Nephron (organoid): ENCODE measurements at regions not wholly inside any gene's neighbourhood (a gene's known extent, or its start where the extent isn't known, plus 50 kb on each side); places are given as distances from the start of the nearest gene placed in this dataset.

Source experiments
- H3K27ac Mint-ChIP-seq, 3 experiments: 2 replicates each; pipeline ENCODE4 v1.8.0; 2020; ENCODE audit warnings: mixed read lengths in 3 of 3, mild to moderate bottlenecking in 2 of 3, moderate library complexity in 1 of 3
- H3K27me3 Mint-ChIP-seq: 2 replicates; pipeline ENCODE4 v1.8.0; 2021; ENCODE audit warnings: low read depth, mild to moderate bottlenecking, moderate library complexity, mixed read lengths
- H3K36me3 Mint-ChIP-seq: 2 replicates; pipeline ENCODE4 v1.8.0; 2020; ENCODE audit warnings: low read depth, mixed read lengths
- H3K4me1 Mint-ChIP-seq: 2 replicates; pipeline ENCODE4 v1.8.0; 2020; ENCODE audit warnings: mixed read lengths
- H3K4me3 Mint-ChIP-seq, 3 experiments: 2 replicates each; pipeline ENCODE4 v1.8.0; 2020; ENCODE audit warnings: mild to moderate bottlenecking in 3 of 3, mixed read lengths in 3 of 3, moderate library complexity in 2 of 3
- H3K9me3 Mint-ChIP-seq: 2 replicates; pipeline ENCODE4 v1.8.0; 2020; ENCODE audit warnings: mixed read lengths
- CTCF ChIP-seq, 3 experiments: fragments of 200-600 bp; sonication (generic); IDR thresholded peaks; one replicate each; pipeline ENCODE4 v1.5.0; 2021; ENCODE audit warnings: antibody characterized with exemption in 3 of 3; ENCODE audit not compliant: unreplicated experiment in 3 of 3

DNA sequence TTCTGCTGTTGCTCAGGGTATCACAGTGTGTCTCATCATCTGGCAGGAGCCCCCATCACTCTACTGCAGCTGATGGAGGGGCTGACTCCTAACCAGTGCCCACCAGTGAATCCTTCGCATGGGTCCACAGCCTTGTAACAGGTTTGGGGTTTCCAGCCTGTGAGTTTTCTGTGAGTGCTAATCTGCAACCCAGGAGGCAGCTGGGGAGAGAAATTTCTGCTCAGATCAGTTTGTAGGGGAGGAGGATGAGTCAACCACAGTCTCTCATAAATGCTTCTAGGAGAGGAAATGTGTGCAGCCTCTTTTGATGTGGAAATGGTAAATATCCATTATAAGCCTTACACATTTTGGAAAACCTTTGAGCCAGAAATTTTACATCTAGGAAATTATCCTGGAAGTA lies 871.3 kb downstream of the AACS start:
- TF ChIP-seq CTCF (IDR thresholded peaks at IDR 0.05; ENCODE audit: unreplicated experiment in 3 of 3): no peak
- no peak overlapping the region for H3K27ac Mint-ChIP-seq
- H3K36me3 Mint-ChIP-seq: no peaks in the 10 kb centered on the region
- peaks cover 3% of the 10 kb centered on the region for H3K9me3 Mint-ChIP-seq
- no peaks in the 10 kb centered on the region for H3K4me1 Mint-ChIP-seq
- H3K4me3 Mint-ChIP-seq: no peak overlapping the region
- peaks cover 4% of the 10 kb centered on the region for H3K27me3 Mint-ChIP-seq

- Mint-ChIP-seq H3K36me3 (no peaks in the 10 kb centered on the region), H3K27me3 (peaks cover 9% of the 10 kb centered on the region), H3K27ac (no peak overlapping the region), H3K4me1 (no peaks in the 10 kb centered on the region), H3K4me3 (no peak overlapping the region), H3K9me3 (no peaks in the 10 kb centered on the region)
- no peak for TF ChIP-seq CTCF (IDR thresholded peaks at IDR 0.05; ENCODE audit: unreplicated experiment in 3 of 3)
Measured at GRCh38 chr12:125944446-125944845, 879.2 kb downstream of the AACS start.

GRCh38 chr12:125949471-125949870 lies 884.2 kb downstream of the AACS start:
- Mint-ChIP-seq H3K27me3 (peaks cover 5% of the 10 kb centered on the region), H3K4me1 (no peaks in the 10 kb centered on the region), H3K9me3 (no peaks in the 10 kb centered on the region), H3K4me3 (no peak overlapping the region), H3K27ac (no peak overlapping the region), H3K36me3 (no peaks in the 10 kb centered on the region)
- TF ChIP-seq CTCF (IDR thresholded peaks at IDR 0.05; ENCODE audit: unreplicated experiment in 3 of 3): no peak

DNA sequence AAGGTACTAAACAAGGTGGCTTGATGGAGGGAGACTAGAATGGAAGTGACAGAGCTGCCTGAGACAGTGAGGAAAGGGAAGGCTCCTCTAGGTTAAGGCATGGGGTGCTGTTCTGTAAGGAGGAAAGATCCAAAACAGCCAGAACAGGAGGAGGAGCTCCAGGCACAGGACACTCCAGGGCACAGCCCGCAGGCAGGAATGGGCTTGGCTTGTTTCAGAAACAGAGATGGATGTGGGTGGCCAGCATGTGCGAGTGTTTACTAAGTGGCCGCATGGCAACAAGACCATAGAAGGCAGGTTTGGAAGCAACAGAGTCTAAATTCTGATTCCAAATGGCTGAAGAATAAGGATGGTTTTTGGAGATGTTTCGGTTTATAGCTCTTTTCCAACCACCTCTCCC lies 889.1 kb downstream of the AACS start:
- Mint-ChIP-seq H3K4me3 (no peak overlapping the region), H3K27me3 (peaks cover 5% of the 10 kb centered on the region), H3K36me3 (no peaks in the 10 kb centered on the region), H3K9me3 (peaks cover 3% of the 10 kb centered on the region), H3K27ac (no peak overlapping the region), H3K4me1 (no peaks in the 10 kb centered on the region)
- TF ChIP-seq CTCF (IDR thresholded peaks at IDR 0.05; ENCODE audit: unreplicated experiment in 3 of 3): no peak

DNA sequence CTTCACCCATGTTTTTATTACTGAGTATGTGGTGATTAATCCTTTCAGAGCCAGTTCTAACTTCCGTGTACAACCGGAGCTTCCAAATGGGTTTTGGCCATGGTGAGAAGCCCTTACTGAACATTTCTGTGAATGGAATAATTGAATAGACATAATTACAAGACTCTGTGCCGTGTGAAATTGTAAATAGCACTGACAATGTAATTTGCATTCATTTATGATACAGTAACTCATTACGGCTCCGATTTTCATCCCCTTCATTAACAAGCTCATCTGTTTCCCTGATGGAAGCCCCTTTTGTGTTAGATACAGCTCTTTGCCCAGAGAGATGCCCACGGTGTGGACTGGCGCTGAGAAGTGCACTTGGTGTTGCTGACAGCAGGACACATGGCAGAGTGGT lies 891.0 kb downstream of the AACS start:
- Mint-ChIP-seq H3K4me3 (no peak overlapping the region), H3K36me3 (no peaks in the 10 kb centered on the region), H3K27me3 (peaks cover 11% of the 10 kb centered on the region), H3K27ac (no peak overlapping the region), H3K9me3 (peaks cover 3% of the 10 kb centered on the region), H3K4me1 (no peaks in the 10 kb centered on the region)
- no peak for TF ChIP-seq CTCF (IDR thresholded peaks at IDR 0.05; ENCODE audit: unreplicated experiment in 3 of 3)

GRCh38 chr12:125966641-125967040 lies 901.4 kb downstream of the AACS start:
- Mint-ChIP-seq H3K27me3 (peaks cover 17% of the 10 kb centered on the region), H3K36me3 (no peaks in the 10 kb centered on the region), H3K27ac (no peak overlapping the region), H3K9me3 (no peaks in the 10 kb centered on the region), H3K4me1 (no peaks in the 10 kb centered on the region), H3K4me3 (no peak overlapping the region)
- no peak for TF ChIP-seq CTCF (IDR thresholded peaks at IDR 0.05; ENCODE audit: unreplicated experiment in 3 of 3)
